Uterus (tissue), 2 donors: ENCODE measurements at regions not wholly inside any gene's neighbourhood (a gene's known extent, or its start where the extent isn't known, plus 50 kb on each side); places are given as distances from the start of the nearest gene placed in this dataset.

Experiments
- CTCF ChIP-seq, 4 experiments: fragments of 200-600 bp in 2 of 4; fragments of 450-650 bp in 2 of 4; sonication (generic) in 2 of 4; IDR thresholded peaks; one replicate each; pipeline ENCODE4 v1.5.1; 2016 to 2019; ENCODE audit warnings: antibody characterized with exemption in 4 of 4, mild to moderate bottlenecking in 2 of 4, moderate library complexity in 1 of 4
- POLR2A ChIP-seq, 2 donors: fragments of 450-650 bp; IDR thresholded peaks; one replicate each; pipeline ENCODE4 v1.6.1; 2016; ENCODE audit warnings: antibody characterized with exemption in 2 of 2, mild to moderate bottlenecking in 1 of 2, moderate library complexity in 1 of 2

GRCh38 chr16:73212431-73212830, 164.5 kb upstream of the ZFHX3 start:
- no peak for TF ChIP-seq CTCF (IDR thresholded peaks at IDR 0.05)
- no peak for TF ChIP-seq POLR2A (IDR thresholded peaks at IDR 0.05)
